VCaP (cell line): ENCODE measurements at regions not wholly inside any gene's neighbourhood (a gene's known extent, or its start where the extent isn't known, plus 50 kb on each side); places are given as distances from the start of the nearest gene placed in this dataset.

Experiments used
- H3K27ac ChIP-seq: fragments of 450-650 bp; 2 replicates; pipeline ENCODE4 v1.5.1; 2017
- CTCF ChIP-seq: fragments of 450-650 bp; conservative IDR thresholded peaks from 2 replicates; pipeline ENCODE4 v1.5.1; 2017; ENCODE audit warnings: mild to moderate bottlenecking, moderate library complexity

DNA sequence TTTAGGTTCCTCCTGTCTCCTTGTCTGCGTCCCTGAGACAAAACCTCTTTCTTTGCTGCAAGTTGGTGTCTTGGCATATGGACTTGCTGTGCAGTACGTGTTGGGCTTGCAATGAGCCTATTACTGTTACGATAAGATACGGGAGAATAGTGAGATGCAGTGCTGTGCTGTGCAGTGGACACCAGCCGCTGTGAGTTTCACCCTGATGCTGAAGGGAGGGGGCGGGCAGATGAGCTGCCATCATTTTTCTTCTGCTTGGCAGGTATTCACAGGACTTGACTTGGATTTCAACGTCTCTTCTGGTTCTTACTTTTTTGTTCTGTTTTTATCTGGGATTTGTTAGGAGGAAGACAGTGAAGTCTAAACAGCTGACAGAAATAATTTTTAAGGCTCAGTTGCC, 257.1 kb upstream of the PITRM1 start:
- no peak overlapping the region for H3K27ac ChIP-seq
- TF ChIP-seq CTCF = no peak

- H3K27ac ChIP-seq = no peak overlapping the region
- no peak for TF ChIP-seq CTCF
Measured at GRCh38 chr10:3428826-3429225, 256.2 kb upstream of the PITRM1 start.

- TF ChIP-seq CTCF = no peak
Measured at GRCh38 chr10:3427950-3428354, 255.4 kb upstream of the PITRM1 start.

DNA sequence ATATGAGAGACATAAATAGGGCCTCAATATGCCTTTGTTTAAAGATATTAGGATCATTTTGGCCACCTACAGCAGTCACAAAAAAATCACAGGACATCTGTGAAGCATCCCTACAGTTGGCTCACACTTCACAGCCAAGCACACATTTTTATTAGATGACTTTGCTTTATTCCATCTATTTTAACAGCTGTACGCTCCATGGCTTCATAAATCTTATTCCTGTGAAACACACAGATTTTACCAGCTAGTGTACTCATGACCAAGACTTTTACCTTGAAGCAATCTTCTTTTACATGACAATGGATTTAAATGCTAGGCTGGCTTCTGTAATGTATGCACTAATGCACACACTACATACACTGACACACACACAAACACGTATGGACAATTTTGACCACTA, 254.8 kb upstream of the PITRM1 start:
- no peak for TF ChIP-seq CTCF
- no peak overlapping the region for H3K27ac ChIP-seq

More at GRCh38 chr10:3427950-3428354, 255.4 kb upstream of the PITRM1 start:
- H3K27ac ChIP-seq = no peak overlapping the region

DNA sequence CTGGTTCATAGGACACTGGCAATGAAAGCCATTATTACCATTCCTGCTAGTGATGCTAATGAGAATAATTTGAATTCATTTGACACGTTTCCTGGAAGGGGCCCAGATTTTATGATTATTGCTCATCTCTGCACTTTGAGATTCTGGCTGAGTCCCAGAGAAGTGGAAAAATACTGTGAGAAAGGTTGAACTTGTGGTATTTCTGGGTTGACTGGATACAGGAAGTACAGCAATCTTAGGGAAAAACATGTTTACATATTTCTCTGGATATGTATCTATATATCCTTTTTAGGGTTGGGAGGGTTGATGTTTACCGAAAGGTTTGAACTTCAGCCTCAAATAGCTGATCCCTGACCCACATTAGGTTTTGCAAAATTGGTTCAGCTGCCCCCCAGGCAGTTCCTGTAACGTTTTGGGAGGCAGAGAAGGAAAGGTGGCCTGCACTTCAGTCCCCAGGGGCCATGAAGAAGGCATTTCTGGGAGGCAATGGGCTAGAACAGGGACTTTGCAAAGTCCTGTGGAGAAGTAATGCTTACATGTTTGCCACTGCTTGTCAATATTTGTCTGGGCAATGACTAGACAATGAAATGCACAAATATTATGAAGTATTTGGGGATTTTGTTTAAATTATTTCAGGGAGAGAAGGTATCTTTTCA, 253.7 kb upstream of the PITRM1 start:
- no peak overlapping the region for H3K27ac ChIP-seq
- TF ChIP-seq CTCF = no peak

- no peak overlapping the region for H3K27ac ChIP-seq
- no peak for TF ChIP-seq CTCF
Measured at GRCh38 chr10:3425716-3426115, 253.1 kb upstream of the PITRM1 start.

GRCh38 chr10:3425261-3425660, 252.7 kb upstream of the PITRM1 start:
- no peak overlapping the region for H3K27ac ChIP-seq
- TF ChIP-seq CTCF = no peak
